HEK293T (cell line): ENCODE measurements at regions not wholly inside any gene's neighbourhood (a gene's known extent, or its start where the extent isn't known, plus 50 kb on each side); places are given as distances from the start of the nearest gene placed in this dataset.

Source experiments
- CTCF ChIA-PET: fragments of 350-600 bp; formaldehyde crosslinking; extraction: SDS; loops from one replicate; lab custom pipeline; 2021; ENCODE audit warnings: antibody characterized with exemption, inconsistent platforms; lab: Yijun Ruan, JAX
- POLR2A ChIA-PET: fragments of 350-600 bp; formaldehyde crosslinking; extraction: SDS; loops from one replicate; lab custom pipeline; 2020; ENCODE audit warnings: antibody characterized with exemption, inconsistent platforms; lab: Yijun Ruan, JAX
- DNase-seq: peaks from one replicate; pipeline ENCODE4 v3.0.0; 2012; ENCODE audit warnings: mixed read lengths; ENCODE audit errors: extremely low spot score
- ARNT ChIP-seq: fragments of 450-650 bp; IDR thresholded peaks from 2 replicates; pipeline ENCODE4 v1.6.1; 2017; ENCODE audit warnings: mild to moderate bottlenecking
- BHLHE40 ChIP-seq: fragments of 450-650 bp; IDR thresholded peaks from 2 replicates; pipeline ENCODE4 v1.6.1; 2016; ENCODE audit warnings: mild to moderate bottlenecking, moderate library complexity, borderline replicate concordance
- CTBP1 ChIP-seq: fragments of 450-650 bp; IDR thresholded peaks from 2 replicates; pipeline ENCODE4 v1.6.1; 2016; ENCODE audit warnings: borderline replicate concordance
- ELF4 ChIP-seq: fragments of 450-650 bp; IDR thresholded peaks from 2 replicates; pipeline ENCODE4 v1.6.1; 2017; ENCODE audit warnings: antibody characterized with exemption
- FOXA1 ChIP-seq: fragments of 450-650 bp; IDR thresholded peaks from 2 replicates; pipeline ENCODE4 v1.6.1; 2016; ENCODE audit warnings: mild to moderate bottlenecking
- FOXK2 ChIP-seq: fragments of 450-650 bp; IDR thresholded peaks from 2 replicates; pipeline ENCODE4 v1.6.1; 2016; ENCODE audit warnings: mild to moderate bottlenecking
- FOXM1 ChIP-seq: fragments of 450-650 bp; IDR thresholded peaks from 2 replicates; pipeline ENCODE4 v1.6.1; 2017; ENCODE audit warnings: mild to moderate bottlenecking, borderline replicate concordance
- HDGF ChIP-seq: fragments of 450-650 bp; IDR thresholded peaks from 2 replicates; pipeline ENCODE4 v1.6.1; 2017; ENCODE audit warnings: antibody characterized with exemption, borderline replicate concordance
- L3MBTL2 ChIP-seq: fragments of 450-650 bp; conservative IDR thresholded peaks from 2 replicates; pipeline ENCODE4 v1.6.1; 2016; ENCODE audit warnings: mild to moderate bottlenecking
- LEF1 ChIP-seq: fragments of 450-650 bp; IDR thresholded peaks from 2 replicates; pipeline ENCODE4 v1.6.1; 2017; ENCODE audit warnings: mild to moderate bottlenecking, borderline replicate concordance
- NFRKB ChIP-seq: fragments of 450-650 bp; IDR thresholded peaks from 2 replicates; pipeline ENCODE4 v1.6.1; 2016; ENCODE audit warnings: mild to moderate bottlenecking, moderate library complexity
- SP1 ChIP-seq: fragments of 450-650 bp; IDR thresholded peaks from 2 replicates; pipeline ENCODE4 v1.6.1; 2017
- SUZ12 ChIP-seq: fragments of 450-650 bp; IDR thresholded peaks from 2 replicates; pipeline ENCODE4 v1.6.1; 2016; ENCODE audit warnings: mild to moderate bottlenecking
- TARDBP ChIP-seq: fragments of 450-650 bp; IDR thresholded peaks from 2 replicates; pipeline ENCODE4 v1.6.1; 2016
- ZNF384 ChIP-seq: fragments of 450-650 bp; IDR thresholded peaks from 2 replicates; pipeline ENCODE4 v1.6.1; 2016
- TF ChIP-seq, protein P1 (sequence below): fragments of 450-650 bp; IDR thresholded peaks from 2 replicates; pipeline ENCODE4 v1.6.1; 2016

DNA sequence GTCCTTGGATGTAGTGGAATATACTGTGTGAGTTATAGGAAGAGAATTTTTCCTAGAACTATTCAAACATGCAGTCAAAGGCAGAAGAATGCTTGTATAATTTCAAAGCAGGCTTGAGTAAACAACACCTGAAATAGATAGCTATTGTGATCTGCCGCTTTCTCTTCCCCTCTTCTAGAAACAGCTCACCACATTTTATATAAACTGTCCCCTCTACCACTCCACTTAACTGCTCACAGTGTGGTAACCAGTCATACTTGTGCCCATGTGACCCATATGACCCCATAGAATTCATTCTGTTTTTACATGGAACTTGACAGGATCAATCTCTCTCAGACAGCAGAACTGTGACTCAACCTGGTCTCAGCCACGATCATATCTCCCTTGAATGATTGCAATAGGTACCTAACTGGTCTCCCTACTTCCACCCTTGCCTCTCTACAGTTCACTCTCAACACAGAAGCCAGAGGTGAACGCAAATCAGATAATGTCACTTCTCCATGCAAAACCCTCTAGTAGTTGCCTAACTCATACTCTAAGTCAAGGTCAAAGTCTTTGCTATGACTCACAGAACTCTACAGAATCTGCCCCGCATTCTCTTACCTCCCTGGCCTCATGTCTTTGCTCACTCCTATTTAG lies 85.6 kb upstream of the EFHC2 start:
- ChIA-PET POLR2A (no interaction called here), CTCF (no interaction called here)
- no peak for DNase-seq
- TF ChIP-seq SUZ12 (no peak), BHLHE40 (no peak), NFRKB (no peak), L3MBTL2 (no peak), HDGF (no peak), SP1 (no peak), FOXK2 (no peak), LEF1 (no peak), ARNT (no peak), CTBP1 (no peak), TARDBP (no peak), ELF4 (no peak), FOXM1 (no peak), ZNF384 (no peak), FOXA1 (no peak)
- TF ChIP-seq, protein P1, sequence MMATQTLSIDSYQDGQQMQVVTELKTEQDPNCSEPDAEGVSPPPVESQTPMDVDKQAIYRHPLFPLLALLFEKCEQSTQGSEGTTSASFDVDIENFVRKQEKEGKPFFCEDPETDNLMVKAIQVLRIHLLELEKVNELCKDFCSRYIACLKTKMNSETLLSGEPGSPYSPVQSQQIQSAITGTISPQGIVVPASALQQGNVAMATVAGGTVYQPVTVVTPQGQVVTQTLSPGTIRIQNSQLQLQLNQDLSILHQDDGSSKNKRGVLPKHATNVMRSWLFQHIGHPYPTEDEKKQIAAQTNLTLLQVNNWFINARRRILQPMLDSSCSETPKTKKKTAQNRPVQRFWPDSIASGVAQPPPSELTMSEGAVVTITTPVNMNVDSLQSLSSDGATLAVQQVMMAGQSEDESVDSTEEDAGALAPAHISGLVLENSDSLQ, result no peak

DNA sequence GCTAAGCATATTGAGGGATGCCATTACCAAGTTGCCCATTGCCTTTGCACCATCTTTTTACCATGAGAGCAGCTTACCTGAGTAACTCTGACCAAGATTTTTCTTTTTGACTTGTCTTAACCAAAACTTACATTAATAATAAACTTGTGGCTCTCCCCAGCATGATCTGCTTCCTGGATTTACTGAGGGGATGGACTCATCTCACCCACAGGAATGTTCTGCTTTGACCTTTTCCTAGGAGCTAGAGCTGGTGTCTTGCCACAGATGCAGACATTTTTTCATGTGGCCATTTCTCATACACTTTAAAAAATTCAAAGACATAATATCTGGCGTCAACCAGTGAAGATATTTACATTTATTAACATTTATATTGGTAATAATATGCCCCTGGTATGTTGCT lies 79.2 kb upstream of the EFHC2 start:
- DNase-seq, result no peak
- POLR2A ChIA-PET, result no interaction called here
- CTCF ChIA-PET, result no interaction called here
- TF ChIP-seq ELF4 (no peak), LEF1 (no peak), HDGF (no peak), SUZ12 (no peak), L3MBTL2 (no peak)
- TF ChIP-seq, protein P1, result no peak

DNA sequence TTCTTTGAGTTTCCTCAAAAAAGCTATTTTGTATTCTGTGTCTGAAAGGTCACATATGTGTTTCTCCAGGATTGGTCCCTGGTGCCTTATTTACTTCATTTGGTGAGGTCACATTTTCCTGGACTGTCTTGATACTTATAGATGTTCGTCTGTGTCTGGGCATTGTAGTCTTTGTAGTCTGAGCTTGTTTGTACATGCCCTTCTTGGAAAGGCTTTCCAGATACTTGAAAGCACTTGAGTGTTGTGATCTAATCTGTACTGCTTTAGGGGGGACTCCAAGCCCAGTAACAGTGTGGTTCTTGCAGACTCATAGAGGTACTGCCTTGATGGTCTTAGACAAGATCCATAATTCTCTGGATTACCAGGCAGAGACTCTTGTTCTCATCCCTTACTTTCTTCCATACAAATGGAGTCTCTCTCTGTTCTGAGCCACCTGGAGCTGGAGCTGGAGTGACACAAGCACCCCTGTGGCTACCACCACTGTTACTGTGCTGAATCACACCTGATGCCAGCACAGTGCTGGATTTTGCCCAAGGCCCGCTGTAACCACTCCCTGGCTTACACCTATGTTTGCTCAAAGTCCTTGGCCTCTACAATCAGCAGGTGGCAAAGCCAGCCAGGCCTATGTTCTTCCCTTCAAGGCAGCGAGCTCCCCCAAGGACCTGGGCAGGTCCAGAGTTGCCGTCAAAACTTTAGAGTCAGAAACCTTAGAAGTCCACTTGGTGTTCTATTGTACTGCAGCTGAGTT lies 72.3 kb upstream of the EFHC2 start:
- ChIA-PET POLR2A (no interaction called here), CTCF (no interaction called here)
- DNase-seq, result no peak
- no peak for TF ChIP-seq ARNT
- TF ChIP-seq BHLHE40, result no peak
- no peak for TF ChIP-seq FOXK2
- TF ChIP-seq FOXM1, result no peak
- TF ChIP-seq L3MBTL2, result no peak
- TF ChIP-seq SUZ12, result no peak
- no peak for TF ChIP-seq ZNF384
- TF ChIP-seq CTBP1, result no peak
- no peak for TF ChIP-seq NFRKB
- TF ChIP-seq ELF4, result no peak
- TF ChIP-seq, protein P1, result no peak
- no peak for TF ChIP-seq SP1
- TF ChIP-seq HDGF, result no peak
- no peak for TF ChIP-seq TARDBP
- TF ChIP-seq FOXA1, result no peak
- no peak for TF ChIP-seq LEF1

DNA sequence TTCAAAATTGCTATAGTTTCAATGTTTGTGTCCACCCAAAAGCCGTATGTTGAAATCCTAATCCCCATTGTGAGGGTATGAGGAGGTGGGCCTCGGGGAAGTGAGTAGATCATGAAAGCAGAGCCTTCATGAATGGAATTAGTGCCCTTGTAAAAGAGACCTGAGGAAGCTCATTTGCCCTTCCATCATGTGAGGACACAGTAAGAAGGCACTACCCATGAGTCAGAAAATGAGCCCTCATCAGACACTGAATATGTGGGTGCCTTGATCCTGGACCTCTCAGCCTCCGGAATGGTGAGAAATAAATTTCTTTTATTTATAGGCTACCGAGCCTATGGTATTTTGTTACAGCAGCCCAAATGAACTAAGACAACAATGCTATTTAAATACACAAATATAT lies 57.7 kb upstream of the EFHC2 start:
- ChIA-PET POLR2A (no interaction called here), CTCF (no interaction called here)
- TF ChIP-seq NFRKB (no peak), SUZ12 (no peak), FOXK2 (no peak), BHLHE40 (no peak), CTBP1 (no peak), LEF1 (no peak), SP1 (no peak), ARNT (no peak), FOXM1 (no peak)
- TF ChIP-seq, protein P1, result no peak
- DNase-seq, result no peak

- ChIA-PET CTCF (no interaction called here), POLR2A (no interaction called here)
- no peak for TF ChIP-seq ARNT
- no peak for TF ChIP-seq L3MBTL2
- no peak for TF ChIP-seq BHLHE40
- TF ChIP-seq, protein P1, result no peak
- TF ChIP-seq SP1, result no peak
- no peak for TF ChIP-seq HDGF
- no peak for TF ChIP-seq LEF1
Measured at GRCh38 chrX:44400588-44400987, 57.1 kb upstream of the EFHC2 start.

More at GRCh38 chrX:44400588-44400987, 57.1 kb upstream of the EFHC2 start:
- no peak for DNase-seq
